ENCODE measurements at regions not wholly inside any gene's neighbourhood (a gene's known extent, or its start where the extent isn't known, plus 50 kb on each side); places are given as distances from the start of the nearest gene placed in this dataset.

- no peak for DNase-seq (ENCODE audit: low read depth)
Observed at GRCh38 chr6:105851113-105851580, 235.0 kb upstream of the PRDM1 start.

- DNase-seq (ENCODE audit: low read depth): no peak
Observed at GRCh38 chr6:105850261-105851112, 235.6 kb upstream of the PRDM1 start.

GRCh38 chr6:105849746-105850145, 236.4 kb upstream of the PRDM1 start:
- peak; percentile 30 for DNase-seq (ENCODE audit: low read depth)

- no peak for DNase-seq (ENCODE audit: low read depth)
Observed at GRCh38 chr6:105847433-105847832, 238.7 kb upstream of the PRDM1 start.

- DNase-seq (ENCODE audit: low read depth): no peak
Observed at GRCh38 chr6:105844275-105844883, 241.8 kb upstream of the PRDM1 start.

GRCh38 chr6:105839266-105839665, 246.9 kb upstream of the PRDM1 start:
- DNase-seq (ENCODE audit: low read depth): no peak

GRCh38 chr6:105838171-105838570, 248.0 kb upstream of the PRDM1 start:
- no peak for DNase-seq (ENCODE audit: low read depth)

GRCh38 chr6:105836889-105837288, 249.2 kb upstream of the PRDM1 start:
- DNase-seq (ENCODE audit: low read depth): no peak

GRCh38 chr6:105836379-105836778, 249.8 kb upstream of the PRDM1 start:
- DNase-seq (ENCODE audit: low read depth): no peak

GRCh38 chr6:105835373-105835772, 250.8 kb upstream of the PRDM1 start:
- DNase-seq (ENCODE audit: low read depth): peak; percentile 51

GRCh38 chr6:105833959-105834947, 251.9 kb upstream of the PRDM1 start:
- DNase-seq (ENCODE audit: low read depth): no peak

- DNase-seq (ENCODE audit: low read depth): no peak
Observed at GRCh38 chr6:105832313-105832761, 253.8 kb upstream of the PRDM1 start.

- no peak for DNase-seq (ENCODE audit: low read depth)
Observed at GRCh38 chr6:105831311-105832097, 254.6 kb upstream of the PRDM1 start.

- no peak for DNase-seq (ENCODE audit: low read depth)
Observed at GRCh38 chr6:105825210-105825609, 260.9 kb upstream of the PRDM1 start.

GRCh38 chr6:105824732-105825131, 261.4 kb upstream of the PRDM1 start:
- peak; percentile 36 for DNase-seq (ENCODE audit: low read depth)

GRCh38 chr6:105821777-105822176, 264.4 kb upstream of the PRDM1 start:
- no peak for DNase-seq (ENCODE audit: low read depth)

GRCh38 chr6:105821027-105821426, 265.1 kb upstream of the PRDM1 start:
- no peak for DNase-seq (ENCODE audit: low read depth)

- no peak for DNase-seq (ENCODE audit: low read depth)
Observed at GRCh38 chr6:105819745-105820144, 266.4 kb upstream of the PRDM1 start.

- no peak for DNase-seq (ENCODE audit: low read depth)
Observed at GRCh38 chr6:105818505-105818904, 267.6 kb upstream of the PRDM1 start.

- DNase-seq (ENCODE audit: low read depth): no peak
Observed at GRCh38 chr6:105817961-105818360, 268.2 kb upstream of the PRDM1 start.

GRCh38 chr6:105817370-105817769, 268.8 kb upstream of the PRDM1 start:
- DNase-seq (ENCODE audit: low read depth): no peak
